NCI-H345 treated with DMSO at 0.1 percent for 48 hours (cell line): ENCODE measurements at regions not wholly inside any gene's neighbourhood (a gene's known extent, or its start where the extent isn't known, plus 50 kb on each side); places are given as distances from the start of the nearest gene placed in this dataset.
"Not testable (repeated sequence)": the region's sequence is repeated elsewhere in the genome, so short reads cannot be mapped to it uniquely, and the experiment has no call there.

Experiments used
- DNase-seq: peaks from one replicate; lab custom pipeline; 2025; ENCODE audit not compliant: unreplicated experiment; lab: John Stamatoyannopoulos, UW

GRCh38 chr9:17888964-17889363, 310.1 kb downstream of the SH3GL2 start:
- not testable (repeated sequence) for DNase-seq

- no peak for DNase-seq
Observed at GRCh38 chr9:17894501-17895160, 315.8 kb downstream of the SH3GL2 start.

GRCh38 chr9:17900606-17901005, 321.7 kb downstream of the SH3GL2 start:
- no peak for DNase-seq

GRCh38 chr9:17905366-17905765, 326.5 kb downstream of the SH3GL2 start:
- no peak for DNase-seq

- DNase-seq, result no peak
Observed at GRCh38 chr9:17905781-17906175, 326.9 kb downstream of the SH3GL2 start.

GRCh38 chr9:17906176-17906840, 327.4 kb downstream of the SH3GL2 start:
- peak; percentile 55 for DNase-seq

GRCh38 chr9:17906841-17907778, 328.2 kb downstream of the SH3GL2 start:
- DNase-seq, result no peak

GRCh38 chr9:17907779-17908508, 329.1 kb downstream of the SH3GL2 start:
- DNase-seq, result no peak

- DNase-seq, result no peak
Observed at GRCh38 chr9:17926246-17926645, 347.4 kb downstream of the SH3GL2 start.

GRCh38 chr9:17927616-17928015, 348.8 kb downstream of the SH3GL2 start:
- no peak for DNase-seq

GRCh38 chr9:17928228-17928627, 349.4 kb downstream of the SH3GL2 start:
- DNase-seq, result no peak

- no peak for DNase-seq
Observed at GRCh38 chr9:17928768-17929167, 349.9 kb downstream of the SH3GL2 start.

GRCh38 chr9:17929506-17929905, 350.6 kb downstream of the SH3GL2 start:
- no peak for DNase-seq

- no peak for DNase-seq
Observed at GRCh38 chr9:17930071-17930470, 351.2 kb downstream of the SH3GL2 start.

- no peak for DNase-seq
Observed at GRCh38 chr9:17936365-17936764, 357.5 kb downstream of the SH3GL2 start.

GRCh38 chr9:17938035-17938655, 359.3 kb downstream of the SH3GL2 start:
- DNase-seq, result no peak

GRCh38 chr9:17942498-17942897, 363.6 kb downstream of the SH3GL2 start:
- DNase-seq, result peak; percentile 37

- no peak for DNase-seq
Observed at GRCh38 chr9:17955409-17955808, 376.5 kb downstream of the SH3GL2 start.

- DNase-seq, result no peak
Observed at GRCh38 chr9:17958363-17958762, 379.5 kb downstream of the SH3GL2 start.

GRCh38 chr9:17962747-17963146, 383.9 kb downstream of the SH3GL2 start:
- no peak for DNase-seq

GRCh38 chr9:17963498-17963897, 384.6 kb downstream of the SH3GL2 start:
- DNase-seq, result no peak
